ENCODE measurements at regions not wholly inside any gene's neighbourhood (a gene's known extent, or its start where the extent isn't known, plus 50 kb on each side); places are given as distances from the start of the nearest gene placed in this dataset.

DNA sequence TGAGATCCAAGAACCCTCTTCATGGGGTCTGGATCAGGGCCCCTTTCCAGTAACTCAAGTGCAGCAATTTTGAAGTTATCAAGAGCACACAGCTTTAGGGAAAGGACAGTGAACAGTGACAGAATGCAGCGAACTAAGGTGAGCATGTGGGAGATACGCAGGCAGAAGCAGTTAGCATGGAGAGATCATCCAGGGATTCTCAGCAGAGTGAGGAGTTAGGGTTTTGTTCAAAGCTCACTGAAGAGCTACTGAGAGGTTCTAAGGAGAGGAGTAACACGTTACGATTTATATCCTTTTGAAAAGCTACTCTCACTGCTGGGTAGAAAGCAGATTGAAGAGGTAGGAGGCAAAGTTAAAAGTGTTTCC is 83.6 kb upstream of the MPP7 start:
- no peak for TF ChIP-seq CTCF (IDR thresholded peaks at IDR 0.05)
- no peak for TF ChIP-seq EZH2 (IDR thresholded peaks at IDR 0.05)

Measured in neural progenitor cell (in vitro differentiated cells).